ENCODE measurements at regions not wholly inside any gene's neighbourhood (a gene's known extent, or its start where the extent isn't known, plus 50 kb on each side); places are given as distances from the start of the nearest gene placed in this dataset.
A peak's percentile ranks its signal among the peaks of the same experiment; 100 is the strongest.
"Not testable (repeated sequence)": the region's sequence is repeated elsewhere in the genome, so short reads cannot be mapped to it uniquely, and the experiment has no call there.

- no peak for DNase-seq
These were observed 228.3 kb upstream of the IRX4 start for GRCh38 chr5:2110934-2111462.

DNA sequence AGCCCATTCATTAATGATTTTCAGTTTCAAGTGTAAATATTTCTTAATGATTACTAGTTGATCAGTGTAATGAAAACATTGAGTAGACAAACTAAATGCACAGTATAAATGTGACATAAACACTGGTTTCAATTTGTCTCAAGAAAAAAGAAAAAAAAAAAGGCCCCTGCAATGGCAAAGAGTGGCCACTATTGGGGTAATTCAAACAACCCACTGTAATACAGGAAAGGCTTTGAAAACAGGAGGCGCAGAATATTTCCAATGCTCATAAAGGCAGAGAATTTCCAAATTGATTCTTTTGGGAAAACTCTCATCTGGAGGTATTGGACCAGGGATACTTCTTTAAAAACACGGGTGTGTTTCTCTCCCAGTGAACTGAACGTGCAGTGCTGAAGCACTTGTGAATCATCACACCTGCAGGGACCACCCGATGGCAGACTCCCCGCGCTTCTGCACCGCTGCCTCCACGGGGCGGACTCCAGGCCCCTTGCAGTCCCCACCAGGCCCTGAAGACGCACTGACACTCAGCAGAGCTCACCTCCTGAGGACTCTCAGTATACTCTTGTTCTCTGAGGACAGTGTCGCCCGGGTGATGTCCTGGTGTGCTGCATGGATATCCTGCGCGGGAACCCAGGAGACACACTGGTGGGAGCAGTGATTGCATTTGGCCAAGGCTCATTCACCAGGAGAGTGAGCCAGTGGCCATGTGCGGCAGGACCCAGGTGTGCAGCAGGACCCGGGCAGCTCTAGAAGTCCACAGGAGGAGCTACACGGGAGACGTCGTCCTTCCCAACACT is 227.6 kb upstream of the IRX4 start:
- no peak for DNase-seq

- no peak for DNase-seq
These were observed 226.8 kb upstream of the IRX4 start for GRCh38 chr5:2109566-2109965.

- no peak for DNase-seq
These were observed 224.0 kb upstream of the IRX4 start for GRCh38 chr5:2106721-2107120.

DNA sequence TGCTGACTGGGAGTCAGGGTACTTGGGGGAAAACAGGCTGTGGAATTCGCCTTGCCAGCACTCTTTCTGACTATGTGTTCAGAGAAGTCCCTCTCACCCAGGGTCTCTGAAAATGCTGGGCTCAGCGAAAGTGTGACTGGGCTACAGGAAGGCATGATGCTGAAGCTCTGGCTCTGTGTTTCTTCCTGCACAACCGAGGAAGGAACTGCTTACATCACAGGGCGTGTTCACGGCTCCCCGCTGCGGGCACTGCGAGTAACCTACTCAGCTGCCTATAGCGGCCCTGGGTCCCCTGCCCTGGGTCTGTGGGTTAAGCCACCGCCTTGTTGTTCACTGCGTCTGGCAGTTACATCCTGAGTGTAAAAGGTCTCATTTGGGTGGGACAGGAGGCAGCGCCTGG is 222.4 kb upstream of the IRX4 start:
- DNase-seq, result no peak

GRCh38 chr5:2103940-2104339 is 221.2 kb upstream of the IRX4 start:
- DNase-seq, result no peak

- DNase-seq, result no peak
These were observed 220.4 kb upstream of the IRX4 start for GRCh38 chr5:2102819-2103776.

GRCh38 chr5:2101685-2102084 is 219.0 kb upstream of the IRX4 start:
- DNase-seq, result no peak

- DNase-seq, result no peak
These were observed 214.3 kb upstream of the IRX4 start for GRCh38 chr5:2096887-2097505.

DNA sequence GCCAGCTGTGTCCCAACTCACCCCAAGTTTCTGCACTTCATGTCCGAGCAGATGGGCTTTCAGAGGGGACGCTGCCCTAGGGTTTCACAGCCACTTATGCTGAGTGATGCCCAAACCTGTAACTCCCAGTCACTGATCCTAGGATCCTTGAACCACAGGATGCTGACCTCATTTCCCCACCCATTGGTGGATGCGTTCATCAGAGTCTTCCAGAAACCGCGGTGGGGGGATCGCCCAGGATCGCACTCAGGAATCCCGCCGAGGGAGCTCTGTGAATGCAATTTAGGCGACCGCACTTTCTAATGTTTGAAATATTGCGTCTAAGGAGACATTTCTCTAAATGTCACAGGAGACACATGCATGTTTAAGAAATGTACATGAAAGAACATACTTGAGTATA is 212.3 kb upstream of the IRX4 start:
- DNase-seq, result no peak

DNA sequence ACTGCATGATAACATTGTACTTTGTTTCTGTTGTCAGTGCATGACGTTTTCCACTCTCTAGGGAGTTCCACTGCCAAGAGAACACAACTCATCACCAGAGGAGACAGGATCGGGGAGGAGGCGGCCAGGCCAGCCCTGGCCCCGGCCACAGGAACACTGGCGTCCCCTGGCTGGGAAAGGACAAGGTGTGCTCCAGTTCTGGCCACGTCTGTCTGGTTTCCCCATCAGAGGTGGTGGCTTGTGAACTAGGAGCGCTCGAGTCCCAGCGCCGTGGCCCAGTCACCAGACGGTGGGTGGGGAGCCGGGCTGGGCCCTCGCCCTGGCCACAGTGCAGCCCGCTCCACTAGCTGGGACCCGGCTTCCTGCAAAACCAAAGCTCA is 211.9 kb upstream of the IRX4 start:
- DNase-seq, result no peak

DNA sequence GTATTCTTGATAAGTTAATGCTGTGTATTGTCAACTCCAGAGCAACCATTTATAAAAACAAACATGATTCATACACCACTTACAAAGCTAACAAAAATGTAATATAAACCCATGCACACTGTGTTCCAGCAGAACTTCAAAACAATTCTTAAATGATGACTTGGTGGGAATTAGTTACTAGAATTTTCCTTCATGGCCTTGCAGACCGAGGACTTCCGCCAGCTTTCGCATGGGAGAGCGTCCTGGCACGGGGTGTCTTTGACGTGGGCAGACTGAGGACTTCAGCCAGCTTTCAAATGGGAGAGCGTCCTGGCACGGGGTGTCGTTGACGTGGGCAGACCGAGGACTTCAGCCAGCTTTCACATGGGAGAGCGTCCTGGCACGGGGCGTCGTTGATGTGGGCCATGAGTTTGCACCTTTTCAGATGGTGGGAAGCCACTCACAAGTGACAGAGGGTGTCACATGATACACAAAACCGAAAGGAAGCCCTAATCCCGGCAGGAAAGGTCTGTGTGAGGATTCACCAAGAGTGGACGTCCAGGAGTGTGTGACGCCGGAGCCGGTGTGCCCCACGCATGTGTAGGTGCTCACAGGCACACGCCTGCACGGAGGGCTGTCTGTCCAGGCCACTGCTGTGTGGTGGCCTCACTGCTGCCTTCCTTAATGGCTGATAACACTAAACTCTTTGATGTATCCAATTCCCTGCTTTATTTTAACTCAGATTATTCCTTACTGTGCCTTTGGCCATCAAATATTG is 211.3 kb upstream of the IRX4 start:
- peak in 2 of 58 donors; percentile 5 to 21 for DNase-seq

- DNase-seq, result no peak
These were observed 209.2 kb upstream of the IRX4 start for GRCh38 chr5:2091921-2092320.

GRCh38 chr5:2087980-2088379 is 205.3 kb upstream of the IRX4 start:
- DNase-seq, result no peak

DNA sequence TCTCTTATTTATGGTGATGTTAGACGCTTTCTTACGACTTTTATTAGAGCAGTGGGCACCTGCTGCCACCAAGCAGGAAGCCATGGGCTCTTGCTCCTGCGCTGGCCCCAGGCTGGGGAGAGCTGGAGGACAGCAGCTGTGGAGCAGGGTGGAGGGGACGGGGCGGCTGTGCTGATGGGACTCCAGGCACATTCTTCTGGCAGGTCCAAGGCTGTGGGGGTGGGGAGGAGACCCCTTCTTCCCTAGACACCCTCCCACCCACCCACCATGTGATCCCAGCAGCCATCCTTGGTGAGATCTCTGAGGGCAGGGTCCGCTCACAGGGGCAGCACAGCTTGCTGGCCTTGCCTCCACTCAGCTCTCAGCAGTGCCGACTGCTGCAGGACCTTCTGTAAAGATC is 192.6 kb upstream of the IRX4 start:
- DNase-seq, result no peak

DNA sequence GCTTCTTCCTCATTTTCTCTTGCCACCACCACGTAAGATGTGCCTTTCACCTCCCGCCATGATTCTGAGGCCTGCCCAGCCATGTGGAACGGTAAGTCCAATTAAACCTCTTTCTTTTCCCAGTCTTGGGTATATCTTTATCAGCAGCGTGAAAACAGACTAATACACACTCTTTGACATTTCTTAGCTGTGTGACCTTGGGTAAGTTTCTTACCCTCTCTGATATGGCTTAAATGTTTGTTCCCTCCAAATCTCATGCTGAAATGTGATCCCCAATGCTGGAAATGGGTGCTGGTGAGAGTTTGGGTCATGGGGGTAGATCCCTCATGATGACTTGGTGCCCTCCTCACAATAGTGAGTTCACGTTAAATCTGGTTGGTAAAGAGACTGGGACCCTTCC is 188.8 kb upstream of the IRX4 start:
- DNase-seq, result no peak

DNA sequence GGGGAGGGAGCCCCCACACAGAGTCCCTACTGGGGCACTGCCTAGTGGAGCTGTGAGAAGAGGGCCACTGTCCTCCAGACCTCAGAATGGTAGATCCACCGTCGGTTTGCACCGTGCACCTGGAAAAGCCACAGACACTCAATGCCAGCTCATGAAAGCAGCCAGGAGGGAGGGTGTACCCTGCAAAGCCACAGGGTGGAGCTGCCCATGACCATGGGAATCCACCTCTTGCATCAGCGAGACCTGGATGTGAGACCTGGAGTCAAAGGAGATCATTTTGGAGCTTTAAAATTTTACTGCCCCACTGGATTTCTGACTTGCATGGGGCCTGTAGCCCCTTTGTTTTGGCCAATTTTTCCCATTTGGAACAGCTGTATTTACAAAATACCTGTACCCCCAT is 188.1 kb upstream of the IRX4 start:
- DNase-seq, result not testable (repeated sequence)

DNA sequence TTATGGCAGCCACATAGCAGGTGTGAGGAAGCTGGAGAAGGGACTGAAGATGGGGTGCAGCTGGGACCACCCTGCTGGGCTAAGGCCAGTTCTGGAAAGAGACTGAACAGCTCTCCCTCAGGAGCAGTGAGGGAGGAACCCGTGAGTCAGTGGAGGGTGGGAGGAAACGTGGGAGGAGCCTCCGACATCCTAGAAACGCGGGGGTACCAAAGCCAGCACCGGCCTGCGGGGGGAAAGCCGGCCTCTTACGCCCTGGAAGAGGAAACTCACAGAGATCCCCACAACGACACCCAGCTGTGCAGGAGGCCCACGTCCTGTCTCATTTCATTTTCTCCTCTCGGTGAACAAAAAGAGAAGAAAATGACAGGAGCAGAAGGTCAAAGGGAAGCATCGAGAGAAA is 185.8 kb upstream of the IRX4 start:
- no peak for DNase-seq

DNA sequence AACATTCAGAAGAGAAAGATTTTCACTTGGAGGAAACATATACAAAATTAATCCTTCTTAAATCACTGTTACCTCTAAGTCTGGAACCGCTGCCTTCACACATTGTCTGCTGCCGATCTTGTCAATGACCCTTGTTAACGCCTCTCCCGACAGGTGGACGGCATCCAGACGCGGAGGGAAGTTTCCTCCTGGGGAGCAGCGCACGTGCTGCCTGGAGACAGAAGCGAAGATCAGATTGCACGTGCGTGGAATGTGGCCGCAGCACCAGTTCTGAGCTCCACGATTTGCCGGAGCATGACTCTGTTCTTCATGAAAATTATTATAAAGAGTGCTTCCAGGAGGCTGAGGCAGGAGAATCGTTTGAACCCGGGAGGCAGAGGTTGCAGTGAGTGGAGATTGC is 183.6 kb upstream of the IRX4 start:
- DNase-seq, result no peak

DNA sequence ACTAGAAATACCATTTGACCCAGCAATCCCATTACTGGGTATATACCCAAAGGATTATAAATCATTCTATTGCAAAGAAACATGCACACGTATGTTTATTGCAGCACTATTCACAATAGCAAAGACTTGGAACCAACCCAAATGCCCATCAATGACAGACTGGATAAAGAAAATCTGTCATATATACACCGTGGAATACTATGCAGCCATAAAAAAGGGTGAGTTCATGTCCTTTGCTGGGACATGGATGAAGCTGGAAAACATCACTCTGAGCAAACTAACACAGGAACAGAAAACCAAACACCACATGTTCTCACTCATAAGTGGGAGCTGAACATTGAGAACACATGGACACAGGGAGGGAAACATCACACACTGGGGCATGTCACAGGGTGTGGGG is 180.7 kb upstream of the IRX4 start:
- DNase-seq, result not testable (repeated sequence)

GRCh38 chr5:2052687-2053086 is 170.0 kb upstream of the IRX4 start:
- no peak for DNase-seq

Data from anterior cingulate cortex (tissue), 58 donors.